Ishikawa (cell line): ENCODE measurements at regions not wholly inside any gene's neighbourhood (a gene's known extent, or its start where the extent isn't known, plus 50 kb on each side); places are given as distances from the start of the nearest gene placed in this dataset.

Source experiments
- CEBPB ChIP-seq: IDR thresholded peaks from 2 replicates; pipeline ENCODE4 v1.6.1; 2012
- CREB1 ChIP-seq: IDR thresholded peaks from 2 replicates; pipeline ENCODE4 v1.6.1; 2012; ENCODE audit warnings: low read depth
- EGR1 ChIP-seq: IDR thresholded peaks from 2 replicates; pipeline ENCODE4 v1.6.1; 2012
- EP300 ChIP-seq: IDR thresholded peaks from 2 replicates; pipeline ENCODE4 v1.6.1; 2012; ENCODE audit warnings: borderline replicate concordance
- FOXM1 ChIP-seq: IDR thresholded peaks from 2 replicates; pipeline ENCODE4 v1.6.1; 2012; ENCODE audit warnings: low read depth, borderline replicate concordance
- MAX ChIP-seq: IDR thresholded peaks from 2 replicates; pipeline ENCODE4 v1.6.1; 2012
- NFIC ChIP-seq: IDR thresholded peaks from 2 replicates; pipeline ENCODE4 v1.6.1; 2012
- RAD21 ChIP-seq: IDR thresholded peaks from 2 replicates; pipeline ENCODE4 v1.6.1; 2012; ENCODE audit warnings: low read depth
- REST ChIP-seq: IDR thresholded peaks from 2 replicates; pipeline ENCODE4 v1.6.1; 2012; ENCODE audit warnings: low read depth, mild to moderate bottlenecking
- TAF1 ChIP-seq: IDR thresholded peaks from 2 replicates; pipeline ENCODE4 v1.6.1; 2012; ENCODE audit warnings: low read depth, mild to moderate bottlenecking
- TCF12 ChIP-seq: IDR thresholded peaks from 2 replicates; pipeline ENCODE4 v1.6.1; 2012; ENCODE audit warnings: low read depth
- TEAD4 ChIP-seq: IDR thresholded peaks from 2 replicates; pipeline ENCODE4 v1.6.1; 2012
- USF1 ChIP-seq: IDR thresholded peaks from 2 replicates; pipeline ENCODE4 v1.6.1; 2012
- YY1 ChIP-seq: IDR thresholded peaks from 2 replicates; pipeline ENCODE4 v1.6.1; 2012; ENCODE audit warnings: low read depth
- ZBTB7A ChIP-seq: IDR thresholded peaks from 2 replicates; pipeline ENCODE4 v1.6.1; 2012; ENCODE audit warnings: low read depth

GRCh38 chr9:17870722-17871121 is 291.9 kb downstream of the SH3GL2 start:
- TF ChIP-seq ZBTB7A, result no peak
- no peak for TF ChIP-seq RAD21
- TF ChIP-seq NFIC, result no peak
- TF ChIP-seq CEBPB, result no peak
- TF ChIP-seq TCF12, result no peak
- no peak for TF ChIP-seq CREB1
- TF ChIP-seq EGR1, result no peak

- TF ChIP-seq FOXM1 (no peak), CREB1 (no peak), RAD21 (no peak), YY1 (no peak), NFIC (no peak), REST (no peak), EP300 (no peak), ZBTB7A (no peak), MAX (no peak), CEBPB (no peak), TCF12 (no peak)
Observed at GRCh38 chr9:17871213-17871890, 292.5 kb downstream of the SH3GL2 start.

GRCh38 chr9:17875886-17876285 is 297.0 kb downstream of the SH3GL2 start:
- TF ChIP-seq REST (no peak), TCF12 (no peak)

- TF ChIP-seq RAD21 (no peak), TEAD4 (no peak), TAF1 (no peak), USF1 (no peak), ZBTB7A (no peak)
Observed at GRCh38 chr9:17876687-17877086, 297.8 kb downstream of the SH3GL2 start.

GRCh38 chr9:17878810-17879370 is 300.0 kb downstream of the SH3GL2 start:
- TF ChIP-seq NFIC (no peak), TAF1 (no peak)

- TF ChIP-seq EGR1 (no peak), RAD21 (no peak), TAF1 (no peak), REST (no peak), USF1 (no peak), CREB1 (no peak), TEAD4 (no peak), MAX (no peak), TCF12 (no peak), NFIC (no peak), CEBPB (no peak), YY1 (no peak), FOXM1 (no peak), ZBTB7A (no peak), EP300 (no peak)
Observed at GRCh38 chr9:17881371-17881770, 302.5 kb downstream of the SH3GL2 start.
